Activated naive CD4-positive, alpha-beta T cell treated with anti-CD3 and anti-CD28 coated beads, Interleukin-2, amount 50 U/mL, for 16 hours (primary cell): ENCODE measurements at regions not wholly inside any gene's neighbourhood (a gene's known extent, or its start where the extent isn't known, plus 50 kb on each side); places are given as distances from the start of the nearest gene placed in this dataset.
"Not testable (repeated sequence)": the region's sequence is repeated elsewhere in the genome, so short reads cannot be mapped to it uniquely, and the experiment has no call there.

Experiments used
- DNase-seq: peaks from one replicate; pipeline ENCODE4 v3.0.0-alpha.2; 2020

DNA sequence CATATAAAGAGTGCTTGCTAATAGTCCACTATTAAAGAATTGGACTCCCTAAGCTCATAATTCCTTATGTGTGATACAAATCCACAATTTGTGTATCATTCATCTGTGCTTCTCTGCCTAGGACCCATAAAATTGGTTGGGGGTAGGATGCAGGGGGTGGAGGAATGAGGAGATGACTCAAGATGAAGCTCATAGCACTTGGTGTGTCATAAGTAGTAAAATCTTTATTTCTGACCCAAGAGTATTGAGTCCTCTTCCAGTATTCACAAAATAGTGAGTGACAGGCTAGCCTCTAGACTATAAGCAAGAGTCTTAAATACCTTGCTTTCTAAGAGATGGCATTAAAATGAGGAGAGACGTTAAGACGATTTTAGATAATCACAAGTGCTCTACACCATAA lies 390.9 kb upstream of the CDH19 start:
- no peak for DNase-seq

GRCh38 chr18:66993492-66993891 lies 389.6 kb upstream of the CDH19 start:
- no peak for DNase-seq

GRCh38 chr18:66990909-66991308 lies 387.0 kb upstream of the CDH19 start:
- DNase-seq = no peak

GRCh38 chr18:66979009-66979408 lies 375.1 kb upstream of the CDH19 start:
- DNase-seq = no peak

GRCh38 chr18:66972681-66973080 lies 368.8 kb upstream of the CDH19 start:
- no peak for DNase-seq

DNA sequence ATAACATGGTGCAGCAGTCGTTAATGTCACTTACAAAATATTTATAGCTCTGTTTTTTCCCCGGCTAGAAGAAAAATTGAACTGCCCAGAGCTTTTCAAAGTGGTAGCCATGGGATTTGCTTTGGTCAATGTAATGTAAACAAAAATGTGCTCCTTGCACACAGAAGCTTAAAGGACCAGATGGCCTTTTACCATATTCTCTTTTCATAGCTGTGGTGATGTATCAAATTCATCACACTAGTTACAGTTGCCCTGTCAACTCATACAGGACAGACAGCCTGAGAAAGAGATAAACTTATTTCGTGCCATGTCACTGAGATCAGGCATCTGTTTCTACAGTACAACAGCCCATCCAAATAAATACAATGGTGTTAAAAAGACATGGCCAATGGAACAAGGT lies 368.1 kb upstream of the CDH19 start:
- DNase-seq = no peak

GRCh38 chr18:66966171-66966570 lies 362.3 kb upstream of the CDH19 start:
- no peak for DNase-seq

DNA sequence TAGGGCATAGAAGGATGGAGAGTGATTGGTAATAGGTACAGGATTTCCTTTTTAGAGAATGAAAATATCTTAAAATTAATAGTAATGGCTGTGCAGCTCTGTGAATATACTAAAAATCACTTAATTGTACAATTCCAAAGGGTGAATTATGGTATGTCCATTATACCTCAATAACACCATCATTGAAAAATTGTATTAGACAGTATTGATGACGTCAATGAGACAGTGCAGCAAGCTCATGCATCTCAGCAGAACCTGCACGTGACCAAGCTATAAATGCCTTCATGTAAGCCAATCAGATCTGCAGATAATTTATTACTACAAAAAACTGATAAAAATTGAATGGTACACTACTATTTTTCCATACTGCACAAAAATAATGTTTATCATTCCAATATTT lies 354.4 kb upstream of the CDH19 start:
- DNase-seq = no peak

- DNase-seq = no peak
These were observed 347.9 kb upstream of the CDH19 start for GRCh38 chr18:66951750-66952149.

DNA sequence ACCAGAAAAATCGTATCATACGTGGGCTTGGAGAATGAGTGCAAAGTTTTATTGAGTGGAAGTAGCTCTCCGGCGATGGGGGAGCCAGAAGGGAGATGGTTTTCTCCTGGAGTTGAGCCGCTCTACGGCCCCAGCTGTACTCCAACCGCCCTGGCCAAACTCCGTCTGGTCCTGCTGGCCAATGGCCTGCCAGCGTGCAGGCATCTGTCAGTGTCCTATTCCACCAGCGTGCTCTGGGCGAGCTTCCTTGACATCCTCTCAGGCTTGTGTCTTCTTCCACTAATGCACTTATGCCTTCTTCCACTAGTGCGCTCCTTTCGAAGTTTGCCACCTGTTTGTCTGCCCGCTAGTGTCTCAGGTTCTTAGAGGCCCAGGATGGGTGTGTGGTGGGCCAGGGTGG lies 345.5 kb upstream of the CDH19 start:
- no peak for DNase-seq

DNA sequence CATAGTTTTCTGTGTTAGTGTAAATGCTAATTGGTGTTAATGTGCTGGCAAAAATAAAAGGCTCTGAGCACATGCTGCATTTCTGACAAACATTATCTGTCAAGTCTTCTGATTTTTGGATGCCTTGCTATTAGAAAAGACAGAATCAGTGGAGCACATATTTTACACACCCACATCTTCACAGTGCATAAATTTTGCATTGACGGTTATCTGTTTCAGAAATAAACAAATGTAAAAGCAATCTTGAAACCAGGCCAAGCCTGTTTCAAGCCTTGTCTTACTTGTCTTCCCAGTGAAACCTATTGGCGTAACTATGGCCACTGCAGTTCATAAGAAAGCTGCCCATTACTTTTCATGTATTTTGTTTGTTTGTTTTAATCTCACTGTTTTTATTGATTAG lies 333.7 kb upstream of the CDH19 start:
- no peak for DNase-seq

GRCh38 chr18:66931010-66931409 lies 327.1 kb upstream of the CDH19 start:
- no peak for DNase-seq

- DNase-seq = no peak
These were observed 312.9 kb upstream of the CDH19 start for GRCh38 chr18:66916834-66917233.

GRCh38 chr18:66900837-66901236 lies 296.9 kb upstream of the CDH19 start:
- no peak for DNase-seq

DNA sequence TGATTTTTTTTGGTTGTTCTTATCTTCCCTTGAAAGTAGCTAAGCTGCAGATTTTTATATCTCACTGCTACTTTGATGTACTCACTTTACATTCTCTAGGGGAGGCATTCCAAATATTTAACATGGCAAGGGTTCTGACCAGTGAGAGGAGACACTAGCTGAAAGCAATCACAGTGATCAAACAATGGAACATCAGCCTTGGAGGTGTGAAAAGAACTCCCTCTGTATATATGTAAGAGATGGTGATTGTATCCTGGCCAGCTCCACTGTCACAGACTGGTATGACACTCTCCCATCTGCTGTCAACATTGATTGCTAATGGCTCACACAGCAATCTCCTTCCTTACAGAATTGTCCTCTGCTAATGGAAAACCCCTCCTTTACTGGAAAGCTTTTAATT lies 291.7 kb upstream of the CDH19 start:
- no peak for DNase-seq

DNA sequence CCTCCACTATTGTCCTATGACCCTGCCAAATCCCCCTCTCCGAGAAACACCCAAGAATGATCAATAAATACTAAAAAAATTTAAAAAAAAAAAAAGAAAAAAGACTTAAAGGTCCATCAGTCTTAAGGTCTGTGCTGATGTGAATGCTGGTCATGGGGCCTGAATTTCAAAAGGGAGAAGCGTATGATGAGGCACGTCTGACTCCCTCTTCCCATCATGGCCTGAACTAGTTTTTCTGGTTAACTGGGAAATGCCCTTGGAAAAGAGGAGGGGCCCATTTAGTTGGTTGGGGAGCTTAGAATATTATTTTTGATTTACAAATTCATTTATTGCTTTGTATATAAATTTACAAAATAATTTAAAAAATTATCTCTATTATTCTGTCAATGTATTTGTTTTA lies 291.0 kb upstream of the CDH19 start:
- DNase-seq = no peak

GRCh38 chr18:66892388-66892787 lies 288.5 kb upstream of the CDH19 start:
- DNase-seq = not testable (repeated sequence)

DNA sequence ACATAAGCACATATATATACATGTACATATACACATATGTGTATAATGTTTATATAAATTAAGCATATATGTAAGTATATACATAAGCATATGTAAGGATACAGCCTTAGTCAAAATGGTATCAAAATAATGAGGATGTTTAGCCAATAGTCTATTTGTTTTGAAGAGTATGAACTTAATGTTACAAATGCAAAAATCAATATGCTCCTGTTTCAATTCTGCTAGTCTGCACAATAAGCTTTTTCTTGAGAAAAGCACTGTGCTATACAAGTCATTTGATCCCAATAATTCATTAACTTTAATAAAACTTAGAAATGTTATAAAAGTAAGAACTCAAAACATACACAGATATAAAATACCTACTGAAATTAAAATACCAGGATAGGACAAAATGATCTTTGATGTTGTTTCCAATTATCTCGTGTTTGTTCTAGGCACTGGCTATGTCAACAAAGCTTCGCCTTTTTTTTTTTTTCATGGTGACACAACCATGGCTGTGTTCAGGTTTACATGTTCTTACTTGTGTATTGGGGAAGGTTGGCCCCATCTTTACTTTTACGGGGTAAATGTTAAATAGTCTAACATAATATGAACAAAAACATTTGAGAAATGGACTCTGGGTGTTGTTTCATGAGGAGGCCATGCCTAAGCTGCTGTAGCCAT lies 271.1 kb upstream of the CDH19 start:
- no peak for DNase-seq

DNA sequence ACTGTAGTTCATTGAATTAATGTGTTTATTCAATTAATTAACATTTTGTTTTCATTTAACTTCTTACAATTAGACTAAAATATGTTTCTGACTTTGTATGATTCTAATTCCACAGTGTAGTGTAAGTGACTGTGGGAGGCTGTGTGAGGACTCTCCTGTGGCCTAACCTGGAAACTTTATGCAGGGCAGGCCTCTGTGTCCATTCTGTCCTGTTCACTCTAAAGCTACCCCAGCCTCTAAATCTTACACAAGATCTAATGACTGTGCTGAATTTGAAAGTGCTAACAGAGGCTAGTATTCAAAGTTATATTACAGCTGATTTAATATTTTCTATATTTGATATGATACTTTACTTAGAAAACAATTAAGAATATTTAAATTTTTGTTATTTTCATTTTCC lies 270.5 kb upstream of the CDH19 start:
- DNase-seq = no peak

DNA sequence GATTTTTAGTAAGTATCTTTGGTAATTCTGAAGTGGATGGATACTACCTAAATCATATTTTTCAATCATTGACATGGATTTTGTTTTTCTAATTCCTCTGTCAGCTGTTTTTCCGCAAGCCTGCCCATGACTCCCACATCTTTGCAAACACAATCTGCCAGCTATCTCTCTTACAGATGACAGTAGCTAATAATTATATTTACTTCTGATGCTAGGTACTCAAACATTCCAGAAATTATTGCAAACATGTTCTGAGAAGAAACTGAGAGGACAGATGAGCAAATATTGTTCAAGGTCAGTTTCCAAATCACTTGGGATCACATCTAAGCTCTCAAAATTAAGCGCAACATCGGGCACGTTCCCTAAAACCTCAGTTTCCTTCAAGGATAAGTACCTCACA lies 270.0 kb upstream of the CDH19 start:
- DNase-seq = no peak

DNA sequence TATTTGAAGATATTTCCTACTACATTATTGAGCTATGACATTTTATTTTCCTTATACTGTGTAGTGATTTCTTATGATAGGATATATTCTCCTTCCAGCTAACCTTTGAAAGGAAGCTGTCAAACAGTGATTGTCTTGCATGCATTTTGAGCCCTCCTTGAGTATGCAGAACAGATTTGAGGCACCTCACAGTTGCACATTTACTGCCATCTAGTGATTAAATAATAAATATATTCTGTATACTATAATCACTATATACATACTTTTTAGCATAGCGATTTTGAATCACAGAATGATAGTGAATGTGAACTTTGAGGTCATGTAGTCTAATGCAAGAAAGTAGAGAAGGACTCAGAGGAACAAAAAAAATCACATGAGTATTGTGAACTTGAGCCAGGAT lies 268.4 kb upstream of the CDH19 start:
- DNase-seq = no peak

- DNase-seq = no peak
These were observed 263.8 kb upstream of the CDH19 start for GRCh38 chr18:66867653-66868052.

DNA sequence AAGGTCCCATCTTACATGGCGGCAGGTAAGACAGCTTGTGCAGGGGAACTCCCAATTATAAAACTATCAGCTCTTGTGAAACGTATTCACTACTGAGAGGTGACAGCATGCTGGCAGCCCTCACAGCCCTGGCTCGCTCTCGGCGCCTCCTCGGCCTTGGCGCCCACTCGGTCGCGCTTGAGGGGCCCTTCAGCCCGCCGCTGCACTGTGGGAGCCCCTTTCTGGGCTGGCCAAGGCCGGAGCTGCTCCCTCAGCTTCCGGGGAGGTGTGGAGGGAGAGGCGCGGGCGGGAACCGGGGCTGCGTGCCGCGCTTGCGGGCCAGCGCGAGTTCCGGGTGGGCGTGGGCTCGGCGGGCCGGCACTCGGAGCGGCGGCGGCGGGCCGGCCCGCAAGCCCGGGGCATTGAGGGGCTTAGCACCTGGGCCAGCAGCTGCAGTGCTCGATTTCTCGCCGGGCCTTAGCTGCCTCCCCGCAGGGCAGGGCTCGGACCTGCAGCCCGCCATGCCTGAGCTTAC lies 262.6 kb upstream of the CDH19 start:
- not testable (repeated sequence) for DNase-seq

DNA sequence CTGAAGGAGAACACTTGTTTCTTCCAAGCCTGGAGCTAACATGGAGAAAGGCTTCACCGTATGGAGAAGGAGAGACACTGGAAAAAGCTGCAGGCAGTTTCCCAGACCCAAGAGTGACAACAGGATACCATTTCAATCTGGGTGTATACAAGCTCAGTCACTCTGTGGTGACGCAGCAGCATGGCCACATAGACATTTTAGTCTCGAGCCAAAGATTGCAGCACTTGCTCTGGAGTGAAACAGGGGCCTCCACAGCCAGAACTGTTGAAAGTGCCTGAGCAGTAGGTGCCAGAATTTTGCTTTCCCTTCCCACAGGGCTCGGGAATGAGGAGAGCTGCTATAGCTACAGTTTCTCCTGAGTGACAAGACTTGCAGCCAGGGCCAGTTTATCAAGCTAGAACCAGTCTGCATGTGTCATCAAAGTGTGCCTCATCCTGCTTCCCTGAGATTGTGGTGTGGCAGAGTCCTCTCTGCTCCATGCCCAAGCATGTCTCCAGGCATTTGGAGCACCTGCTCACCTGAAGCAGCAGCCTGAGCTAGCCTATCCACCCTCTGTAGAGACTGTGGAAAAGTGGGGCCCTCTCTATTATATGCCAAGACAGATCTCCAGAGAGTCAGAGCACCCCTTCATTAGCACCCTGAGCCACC lies 234.6 kb upstream of the CDH19 start:
- no peak for DNase-seq

- DNase-seq = no peak
These were observed 229.8 kb upstream of the CDH19 start for GRCh38 chr18:66833646-66834045.
